ENCODE measurements at regions not wholly inside any gene's neighbourhood (a gene's known extent, or its start where the extent isn't known, plus 50 kb on each side); places are given as distances from the start of the nearest gene placed in this dataset.
"Not testable (repeated sequence)": the region's sequence is repeated elsewhere in the genome, so short reads cannot be mapped to it uniquely, and the experiment has no call there.

DNA sequence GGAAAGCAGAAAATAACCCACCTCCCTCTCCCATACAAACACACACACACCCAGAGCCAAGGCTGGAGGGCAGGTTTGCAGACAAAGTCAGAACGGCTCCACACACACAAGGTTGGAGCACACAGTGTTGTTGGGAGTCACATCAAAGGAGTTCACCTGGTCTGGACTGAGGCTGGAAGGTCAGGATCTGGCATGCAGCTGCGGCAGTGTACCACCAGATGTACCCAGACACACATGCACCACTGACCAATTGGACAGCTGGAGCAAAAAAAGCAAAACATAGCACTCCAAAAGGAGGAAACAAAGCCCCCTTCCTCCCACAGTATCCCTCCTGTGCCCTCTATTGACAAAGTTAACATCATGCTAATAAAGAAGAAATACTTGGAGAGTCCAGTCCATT, 94.6 kb upstream of the KIF2A start:
- H3K4me1 ChIP-seq (ENCODE audit: insufficient read depth, low read length), result 0 out of 2 replicates have a peak, but pooled peaks cover 9% of the 10 kb centered on the region
- 100% methylated on average over 2 of the region's 2 CpGs for WGBS
- H3K27me3 ChIP-seq (ENCODE audit: insufficient read depth, low read length), result no peaks in the 10 kb centered on the region
- H3K9ac ChIP-seq (ENCODE audit: low read depth, low read length), result no peak overlapping the region
- no peak overlapping the region for H3K27ac ChIP-seq (ENCODE audit: low read depth, low read length)
- no peaks in the 10 kb centered on the region for H3K36me3 ChIP-seq (ENCODE audit: insufficient read depth, low read length)
- no peaks in the 10 kb centered on the region for H3K9me3 ChIP-seq (ENCODE audit: insufficient read depth, low read depth, low read length)
- H3K4me3 ChIP-seq (ENCODE audit: low read length), result no peak overlapping the region

DNA sequence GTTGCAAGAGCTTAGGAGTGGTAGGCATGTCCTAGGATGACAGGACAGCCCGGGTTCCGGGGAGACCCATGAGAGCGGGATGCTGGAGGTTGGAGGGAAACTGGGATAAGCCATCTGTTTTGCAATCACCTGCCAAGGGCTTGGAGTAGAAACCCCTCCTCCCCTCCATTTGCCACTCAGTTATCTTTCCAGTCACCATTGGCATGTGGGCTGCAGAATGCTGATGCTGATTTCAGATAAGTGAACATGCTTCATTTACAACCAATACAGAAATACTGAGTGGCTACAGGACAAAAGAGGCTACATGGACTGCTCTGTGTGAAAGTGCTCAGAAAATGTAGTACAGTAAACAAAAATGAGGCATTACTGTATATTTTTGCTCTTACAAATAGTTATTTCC, 93.4 kb upstream of the KIF2A start:
- no peaks in the 10 kb centered on the region for H3K36me3 ChIP-seq (ENCODE audit: insufficient read depth, low read length)
- no peaks in the 10 kb centered on the region for H3K27me3 ChIP-seq (ENCODE audit: insufficient read depth, low read length)
- no peak overlapping the region for H3K27ac ChIP-seq (ENCODE audit: low read depth, low read length)
- no peaks in the 10 kb centered on the region for H3K9me3 ChIP-seq (ENCODE audit: insufficient read depth, low read depth, low read length)
- no peak overlapping the region for H3K9ac ChIP-seq (ENCODE audit: low read depth, low read length)
- 93% methylated on average over 3 of the region's 3 CpGs for WGBS
- H3K4me1 ChIP-seq (ENCODE audit: insufficient read depth, low read length), result 0 out of 2 replicates have a peak, but pooled peaks cover 7% of the 10 kb centered on the region
- H3K4me3 ChIP-seq (ENCODE audit: low read length), result no peak overlapping the region

DNA sequence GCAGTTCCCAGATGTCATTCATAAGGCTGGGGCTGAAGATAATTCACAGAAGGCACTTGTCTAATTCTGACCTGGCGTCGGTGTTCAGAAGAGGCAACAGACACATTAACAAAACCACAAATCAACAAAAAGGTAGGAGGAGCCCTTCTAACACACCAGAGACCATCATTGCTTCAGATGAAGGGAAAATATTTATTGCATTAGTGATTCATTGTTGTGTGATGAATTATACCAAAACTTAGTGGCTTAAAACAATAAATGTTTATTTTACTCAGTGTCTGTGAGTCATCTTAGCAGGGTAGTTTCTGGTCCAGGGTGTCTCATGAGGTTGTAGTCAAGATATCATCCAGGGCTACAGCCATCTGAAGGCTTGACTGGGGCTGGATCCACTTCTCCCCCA, 91.3 kb upstream of the KIF2A start:
- no peak overlapping the region for H3K27ac ChIP-seq (ENCODE audit: low read depth, low read length)
- no peaks in the 10 kb centered on the region for H3K27me3 ChIP-seq (ENCODE audit: insufficient read depth, low read length)
- H3K4me1 ChIP-seq (ENCODE audit: insufficient read depth, low read length), result no peaks in the 10 kb centered on the region
- 90% methylated on average over 2 of the region's 2 CpGs for WGBS
- H3K9ac ChIP-seq (ENCODE audit: low read depth, low read length), result no peak overlapping the region
- H3K36me3 ChIP-seq (ENCODE audit: insufficient read depth, low read length), result no peaks in the 10 kb centered on the region
- no peak overlapping the region for H3K4me3 ChIP-seq (ENCODE audit: low read length)
- H3K9me3 ChIP-seq (ENCODE audit: insufficient read depth, low read depth, low read length), result no peaks in the 10 kb centered on the region

DNA sequence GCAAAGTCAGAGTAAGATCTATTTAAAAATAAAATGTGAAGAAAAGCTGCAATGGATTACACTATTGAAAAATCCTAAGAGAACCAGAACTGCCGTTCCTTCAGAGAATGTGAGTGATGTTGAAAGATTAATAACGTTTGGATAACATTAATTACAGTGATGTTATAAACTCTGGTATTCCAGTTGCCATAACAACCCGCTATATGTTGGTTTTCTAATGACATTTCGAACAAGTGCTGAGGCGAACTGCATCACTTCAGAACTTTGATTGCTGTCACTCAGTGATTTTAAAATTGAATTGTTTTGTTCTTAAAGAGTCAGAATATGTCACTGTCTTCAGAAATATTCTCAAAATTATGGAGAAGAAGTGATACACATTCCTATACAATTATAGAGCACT, 89.4 kb upstream of the KIF2A start:
- not testable (repeated sequence) for H3K4me1 ChIP-seq (ENCODE audit: insufficient read depth, low read length); H3K4me3 ChIP-seq (ENCODE audit: low read length); H3K36me3 ChIP-seq (ENCODE audit: insufficient read depth, low read length); H3K27ac ChIP-seq (ENCODE audit: low read depth, low read length); H3K9me3 ChIP-seq (ENCODE audit: insufficient read depth, low read depth, low read length); H3K9ac ChIP-seq (ENCODE audit: low read depth, low read length); H3K27me3 ChIP-seq (ENCODE audit: insufficient read depth, low read length)
- WGBS, result 83% methylated on average over 2 of the region's 5 CpGs

DNA sequence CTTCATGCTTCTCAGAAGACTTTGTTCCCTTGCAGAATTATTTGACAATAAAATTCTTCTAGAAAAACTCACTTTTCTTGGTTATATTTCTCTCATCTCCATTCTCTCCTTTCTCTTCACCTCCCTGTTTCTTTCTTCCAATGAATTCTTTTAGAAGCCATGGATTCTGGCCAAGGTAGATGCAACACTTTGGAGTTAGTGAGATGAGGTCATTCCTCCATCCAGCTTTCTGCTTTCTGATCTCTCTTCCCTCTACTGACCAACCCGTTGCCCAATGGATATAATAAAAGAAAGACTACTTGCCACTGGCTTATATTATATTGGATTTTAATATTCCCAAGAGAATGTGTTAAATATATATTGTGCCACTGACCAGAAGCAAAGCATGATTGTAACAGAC, 88.9 kb upstream of the KIF2A start:
- H3K27ac ChIP-seq (ENCODE audit: low read depth, low read length); H3K9me3 ChIP-seq (ENCODE audit: insufficient read depth, low read depth, low read length); H3K9ac ChIP-seq (ENCODE audit: low read depth, low read length); H3K36me3 ChIP-seq (ENCODE audit: insufficient read depth, low read length); H3K4me1 ChIP-seq (ENCODE audit: insufficient read depth, low read length); H3K4me3 ChIP-seq (ENCODE audit: low read length); H3K27me3 ChIP-seq (ENCODE audit: insufficient read depth, low read length): not testable (repeated sequence)
- WGBS, result no CpG with 5 or more reads among the region's 1 CpG

DNA sequence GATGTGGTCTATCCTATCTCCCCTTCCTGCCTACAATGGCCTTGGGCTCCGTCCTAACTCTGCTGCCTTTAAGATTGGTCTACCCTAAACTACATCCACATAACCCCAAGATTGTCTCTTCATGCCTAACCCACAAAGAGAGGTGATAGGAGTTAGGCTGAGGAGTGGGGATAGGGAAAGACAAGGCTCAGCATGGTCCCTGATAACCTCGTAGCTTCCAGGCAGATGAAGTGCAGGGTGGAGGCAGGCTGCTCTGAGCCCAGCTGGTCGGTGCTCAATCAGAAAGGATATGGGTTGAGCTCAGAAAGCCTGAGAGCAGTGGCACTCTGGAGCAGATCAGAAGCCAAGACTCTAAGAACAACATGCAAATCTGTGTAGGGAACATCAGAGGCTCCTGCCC, 87.1 kb upstream of the KIF2A start:
- WGBS, result 43% methylated on average over 3 of the region's 3 CpGs
- H3K4me1 ChIP-seq (ENCODE audit: insufficient read depth, low read length); H3K9me3 ChIP-seq (ENCODE audit: insufficient read depth, low read depth, low read length); H3K4me3 ChIP-seq (ENCODE audit: low read length); H3K9ac ChIP-seq (ENCODE audit: low read depth, low read length); H3K36me3 ChIP-seq (ENCODE audit: insufficient read depth, low read length); H3K27ac ChIP-seq (ENCODE audit: low read depth, low read length); H3K27me3 ChIP-seq (ENCODE audit: insufficient read depth, low read length): not testable (repeated sequence)

DNA sequence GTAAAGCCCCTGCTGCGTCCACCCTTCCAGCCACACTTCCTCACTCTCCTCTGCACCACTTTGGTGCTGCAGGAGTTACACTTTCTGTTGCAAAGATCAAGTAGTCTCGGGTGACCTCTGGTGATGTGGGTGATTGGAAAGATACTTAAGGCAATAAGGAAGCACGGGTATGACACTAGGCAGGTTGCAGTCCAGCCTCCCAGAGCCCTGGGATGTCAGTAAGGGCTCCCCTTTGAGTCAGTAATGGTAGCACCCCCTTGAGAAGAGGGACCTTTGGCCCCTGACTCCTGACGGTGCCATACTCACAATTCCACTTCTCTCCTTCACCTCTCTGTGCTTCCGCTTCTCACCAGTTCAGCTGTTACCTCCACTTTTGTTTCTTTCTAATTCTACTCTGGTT, 84.1 kb upstream of the KIF2A start:
- 87% methylated on average over 5 of the region's 5 CpGs for WGBS

DNA sequence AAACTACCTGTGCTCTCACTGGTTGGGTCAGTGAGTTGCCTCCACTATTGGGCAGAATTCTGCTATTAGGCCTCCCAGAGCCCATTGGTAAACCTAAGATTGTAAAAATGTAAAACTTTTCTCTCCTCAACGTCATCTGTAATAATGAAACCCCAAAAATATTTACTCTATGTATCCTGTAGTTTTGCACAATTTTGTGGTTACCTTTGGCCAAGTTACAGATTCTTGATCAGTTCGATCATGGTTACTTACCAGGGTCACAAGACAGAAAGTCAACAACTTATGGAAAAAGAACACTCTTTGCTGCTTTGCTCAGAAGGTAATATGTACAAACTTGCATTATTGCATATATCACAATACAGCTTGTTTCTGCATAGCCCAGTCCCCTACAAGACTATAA, 83.7 kb upstream of the KIF2A start:
- WGBS, result no CpG with 5 or more reads among the region's 2 CpGs

More for the DNA sequence above, 84.1 kb upstream of the KIF2A start:
- H3K4me1 ChIP-seq (ENCODE audit: insufficient read depth, low read length); H3K27me3 ChIP-seq (ENCODE audit: insufficient read depth, low read length); H3K9me3 ChIP-seq (ENCODE audit: insufficient read depth, low read depth, low read length); H3K9ac ChIP-seq (ENCODE audit: low read depth, low read length); H3K36me3 ChIP-seq (ENCODE audit: insufficient read depth, low read length); H3K27ac ChIP-seq (ENCODE audit: low read depth, low read length); H3K4me3 ChIP-seq (ENCODE audit: low read length): not testable (repeated sequence)

DNA sequence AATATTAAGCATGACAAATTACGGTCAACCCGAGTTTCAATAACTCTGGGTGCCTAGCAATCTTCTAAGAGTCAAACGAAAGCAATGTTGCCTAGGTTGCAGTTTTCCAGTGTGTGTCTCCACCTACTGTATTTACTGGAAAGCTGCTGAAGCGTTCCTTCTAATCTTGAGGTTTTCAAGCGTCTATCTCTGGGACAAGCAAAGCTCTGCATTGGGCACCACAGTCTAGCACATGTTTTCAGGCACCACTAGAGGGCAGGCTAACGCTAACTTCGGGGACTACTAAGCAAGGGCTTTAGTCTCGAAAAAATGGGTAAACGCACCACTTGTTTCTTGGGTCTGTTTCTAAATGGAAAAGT, 82.7 kb upstream of the KIF2A start:
- H3K9ac ChIP-seq (ENCODE audit: low read depth, low read length); H3K36me3 ChIP-seq (ENCODE audit: insufficient read depth, low read length); H3K4me1 ChIP-seq (ENCODE audit: insufficient read depth, low read length); H3K27ac ChIP-seq (ENCODE audit: low read depth, low read length); H3K4me3 ChIP-seq (ENCODE audit: low read length); H3K9me3 ChIP-seq (ENCODE audit: insufficient read depth, low read depth, low read length); H3K27me3 ChIP-seq (ENCODE audit: insufficient read depth, low read length): not testable (repeated sequence)
- 20% methylated on average over 7 of the region's 9 CpGs for WGBS

More for the DNA sequence above, 83.7 kb upstream of the KIF2A start:
- H3K27ac ChIP-seq (ENCODE audit: low read depth, low read length); H3K36me3 ChIP-seq (ENCODE audit: insufficient read depth, low read length); H3K9ac ChIP-seq (ENCODE audit: low read depth, low read length); H3K27me3 ChIP-seq (ENCODE audit: insufficient read depth, low read length); H3K4me3 ChIP-seq (ENCODE audit: low read length); H3K9me3 ChIP-seq (ENCODE audit: insufficient read depth, low read depth, low read length); H3K4me1 ChIP-seq (ENCODE audit: insufficient read depth, low read length): not testable (repeated sequence)

DNA sequence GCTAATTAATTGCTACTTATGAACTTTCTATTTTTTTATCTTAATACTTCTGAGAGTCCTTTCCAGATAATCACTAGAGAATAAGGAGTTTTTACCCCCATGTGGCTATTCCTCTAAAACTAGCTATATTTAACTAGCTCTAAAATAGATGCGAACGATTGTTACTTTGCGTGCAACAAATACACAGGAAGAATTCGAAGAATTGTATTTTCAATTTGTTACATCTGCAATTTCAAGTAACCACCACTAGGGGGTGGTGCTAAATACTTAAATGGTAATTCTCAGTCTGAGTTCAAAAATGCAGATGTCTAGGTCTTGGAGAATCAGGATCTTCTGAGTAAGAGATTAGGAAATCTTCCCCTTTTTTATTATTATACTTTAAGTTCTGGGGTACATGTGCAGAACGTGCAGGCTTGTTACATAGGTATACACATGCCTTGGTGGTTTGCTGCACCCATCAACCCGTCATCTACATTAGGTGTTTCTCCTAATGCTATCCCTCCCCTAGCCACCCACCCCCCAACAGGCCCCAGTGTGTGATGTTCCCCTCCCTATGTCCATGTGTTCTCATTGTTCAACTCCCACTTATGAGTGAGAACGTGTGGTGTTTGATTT, 80.9 kb upstream of the KIF2A start:
- not testable (repeated sequence) for H3K4me1 ChIP-seq (ENCODE audit: insufficient read depth, low read length); H3K36me3 ChIP-seq (ENCODE audit: insufficient read depth, low read length); H3K9ac ChIP-seq (ENCODE audit: low read depth, low read length); H3K9me3 ChIP-seq (ENCODE audit: insufficient read depth, low read depth, low read length); H3K27ac ChIP-seq (ENCODE audit: low read depth, low read length); H3K27me3 ChIP-seq (ENCODE audit: insufficient read depth, low read length); H3K4me3 ChIP-seq (ENCODE audit: low read length)
- 73% methylated on average over 6 of the region's 7 CpGs for WGBS

DNA sequence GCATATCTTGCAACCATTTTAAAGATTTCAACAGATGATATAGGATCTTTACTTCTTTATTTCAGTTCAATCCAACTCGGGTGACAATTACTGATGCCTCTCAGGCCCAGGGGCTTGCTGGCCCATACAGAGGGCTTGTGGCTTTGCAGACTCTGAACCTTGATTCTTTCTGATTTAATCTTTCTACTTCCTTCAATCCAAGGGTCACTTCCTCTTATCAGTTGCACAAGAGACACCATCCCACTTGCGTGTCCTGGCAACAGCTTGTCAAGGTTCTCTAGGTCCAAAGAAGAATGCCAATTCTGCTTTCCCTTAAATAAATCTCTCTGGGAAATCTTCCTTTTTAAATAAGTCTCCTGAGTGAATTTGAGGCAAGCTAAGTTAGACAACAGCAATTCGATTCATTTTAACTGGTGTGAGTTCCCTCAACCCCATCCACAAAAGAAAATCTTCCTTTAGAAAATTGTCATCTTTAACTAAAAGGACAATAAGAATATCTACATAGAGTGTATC, 75.1 kb upstream of the KIF2A start:
- H3K9me3 ChIP-seq (ENCODE audit: insufficient read depth, low read depth, low read length); H3K4me1 ChIP-seq (ENCODE audit: insufficient read depth, low read length); H3K36me3 ChIP-seq (ENCODE audit: insufficient read depth, low read length); H3K9ac ChIP-seq (ENCODE audit: low read depth, low read length); H3K27ac ChIP-seq (ENCODE audit: low read depth, low read length); H3K27me3 ChIP-seq (ENCODE audit: insufficient read depth, low read length); H3K4me3 ChIP-seq (ENCODE audit: low read length): not testable (repeated sequence)
- 94% methylated on average over 2 of the region's 3 CpGs for WGBS

DNA sequence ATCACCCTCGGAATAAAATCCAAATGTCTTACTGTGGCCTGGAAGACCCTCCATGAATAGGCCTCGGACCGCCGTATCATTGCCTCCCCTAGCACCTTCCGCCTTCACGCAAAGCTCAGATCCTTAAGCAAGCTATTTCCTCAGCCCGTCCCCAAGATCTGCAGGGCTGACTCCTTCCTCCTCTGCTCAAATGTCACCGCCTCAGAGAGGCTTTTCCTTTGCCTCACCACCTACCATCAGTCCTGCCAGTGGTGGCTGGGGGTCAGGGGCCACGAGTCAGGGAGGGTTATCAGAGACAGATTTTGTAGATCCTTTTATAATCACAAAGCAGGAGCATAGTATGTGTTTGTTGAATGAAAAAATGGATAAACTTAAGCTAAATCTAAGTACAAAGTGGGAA, 74.4 kb upstream of the KIF2A start:
- Histone ChIP-seq H3K4me3 (ENCODE audit: low read length) (no peak overlapping the region), H3K36me3 (ENCODE audit: insufficient read depth, low read length) (no peaks in the 10 kb centered on the region), H3K27ac (ENCODE audit: low read depth, low read length) (no peak overlapping the region), H3K9ac (ENCODE audit: low read depth, low read length) (no peak overlapping the region), H3K9me3 (ENCODE audit: insufficient read depth, low read depth, low read length) (no peaks in the 10 kb centered on the region), H3K4me1 (ENCODE audit: insufficient read depth, low read length) (no peaks in the 10 kb centered on the region), H3K27me3 (ENCODE audit: insufficient read depth, low read length) (no peaks in the 10 kb centered on the region)
- 97% methylated on average over 9 of the region's 9 CpGs for WGBS
